B cell (primary cell): ENCODE measurements at regions not wholly inside any gene's neighbourhood (a gene's known extent, or its start where the extent isn't known, plus 50 kb on each side); places are given as distances from the start of the nearest gene placed in this dataset.

Experiments used
- ATAC-seq: fragments of 200-7000 bp; cut with Tn5 transposase; one replicate; pipeline ENCODE4 v1.10.0; 2021; ENCODE audit warnings: low read depth, mild to moderate bottlenecking, moderate number of reproducible peaks, moderate library complexity
- CTCF ChIA-PET: fragments of 350-600 bp; sonication (Branson Sonifier 250); formaldehyde crosslinking; loops from one replicate; lab custom pipeline; 2021; ENCODE audit warnings: antibody characterized with exemption, inconsistent platforms; lab: Charles Lee
- POLR2A ChIA-PET: fragments of 350-600 bp; sonication (Branson Sonifier 250); formaldehyde crosslinking; loops from one replicate; lab custom pipeline; 2021; ENCODE audit warnings: antibody characterized with exemption; lab: Charles Lee
- DNase-seq: peaks from one replicate; pipeline ENCODE4 v3.0.0; 2013
- H2AFZ ChIP-seq: 2 replicates; pipeline ENCODE4 v1.6.1; 2012; ENCODE audit warnings: mild to moderate bottlenecking, low read depth, low read length; ENCODE audit not compliant: insufficient read depth, poor library complexity, severe bottlenecking
- H3K27ac ChIP-seq, 2 donors: 1 replicate in 1 of 2; 2 replicates in 1 of 2; pipeline ENCODE4 v1.5.1; 2012 to 2013; ENCODE audit warnings: low read length in 2 of 2, mild to moderate bottlenecking in 2 of 2, moderate library complexity in 1 of 2
- H3K27me3 ChIP-seq, 4 experiments: fragments of 200-600 bp in 1 of 4; sonication (generic) in 1 of 4; replicated peaks in 1 of 4; 1 replicate in 2 of 4; 2 replicates in 2 of 4; pipeline versions ENCODE4 v1.6.1 to v1.7.0; 2013 to 2016; ENCODE audit warnings: low read length in 3 of 4, mild to moderate bottlenecking in 2 of 4, mixed read lengths in 1 of 4, moderate library complexity in 1 of 4; ENCODE audit not compliant: insufficient read depth in 4 of 4, control insufficient read depth in 3 of 4; ENCODE audit errors: control extremely low read depth in 1 of 4
- H3K36me3 ChIP-seq, 2 experiments: replicated peaks in 1 of 2; 1 replicate in 1 of 2; 2 replicates in 1 of 2; pipeline versions ENCODE4 v1.6.1 to v1.7.1; 2013; ENCODE audit warnings: low read length in 1 of 2; ENCODE audit not compliant: insufficient read depth in 2 of 2, control insufficient read depth in 1 of 2; ENCODE audit errors: control extremely low read depth in 1 of 2, extremely low read depth in 1 of 2
- H3K4me1 ChIP-seq, 2 donors: fragments of 200-600 bp in 1 of 2; sonication (generic) in 1 of 2; 1 replicate in 1 of 2; 2 replicates in 1 of 2; pipeline versions ENCODE4 v1.5.1 to v1.6.1; 2013 to 2017; ENCODE audit warnings: low read length in 2 of 2; ENCODE audit not compliant: control insufficient read depth in 2 of 2, insufficient read depth in 2 of 2
- H3K4me2 ChIP-seq: replicated peaks from 2 replicates; pipeline ENCODE3; 2012; ENCODE audit warnings: mild to moderate bottlenecking, low read depth, low read length; ENCODE audit not compliant: poor library complexity, severe bottlenecking
- H3K4me3 ChIP-seq, 5 experiments: fragments of 200-600 bp in 1 of 5; sonication (generic) in 1 of 5; 1 replicate in 3 of 5; 2 replicates in 2 of 5; pipeline versions ENCODE4 v1.5.1 to v1.7.0; 2011 to 2016; ENCODE audit warnings: low read length in 4 of 5, mild to moderate bottlenecking in 4 of 5, low read depth in 2 of 5, control low read depth in 1 of 5, moderate library complexity in 1 of 5; ENCODE audit not compliant: insufficient read depth in 1 of 5; ENCODE audit errors: control extremely low read depth in 1 of 5, extremely low read depth in 1 of 5
- H3K79me2 ChIP-seq: fragments of 200-600 bp; sonication (generic); one replicate; pipeline ENCODE4 v1.6.0; 2016; ENCODE audit warnings: low read length; ENCODE audit not compliant: control insufficient read depth, insufficient read depth
- H3K9ac ChIP-seq: fragments of 200-600 bp; sonication (generic); 2 replicates; pipeline ENCODE4 v1.6.1; 2017; ENCODE audit warnings: mild to moderate bottlenecking, low read length, moderate library complexity
- H3K9me3 ChIP-seq, 3 donors: one replicate each; pipeline versions ENCODE4 v1.6.1 to v1.7.1; 2013; ENCODE audit warnings: low read length in 2 of 3; ENCODE audit not compliant: control insufficient read depth in 2 of 3, insufficient read depth in 1 of 3; ENCODE audit errors: control extremely low read depth in 1 of 3
- H4K20me1 ChIP-seq: 2 replicates; pipeline ENCODE4 v1.6.0; 2012; ENCODE audit warnings: mild to moderate bottlenecking, low read length; ENCODE audit not compliant: insufficient read depth, control insufficient read depth, poor library complexity, severe bottlenecking
- H3K27ac Mint-ChIP-seq: one replicate; pipeline ENCODE4 v1.8.0; 2021; ENCODE audit warnings: mixed read lengths
- H3K27me3 Mint-ChIP-seq: one replicate; pipeline ENCODE4 v1.8.0; 2021; ENCODE audit warnings: mixed read lengths
- H3K4me1 Mint-ChIP-seq: one replicate; pipeline ENCODE4 v1.8.0; 2021; ENCODE audit warnings: mixed read lengths
- H3K4me3 Mint-ChIP-seq: one replicate; pipeline ENCODE4 v1.8.0; 2021; ENCODE audit warnings: mixed read lengths
- H3K9me3 Mint-ChIP-seq: one replicate; pipeline ENCODE4 v1.8.0; 2022; ENCODE audit warnings: mixed read lengths; ENCODE audit not compliant: insufficient read depth
- CTCF ChIP-seq: fragments of 200-600 bp; IDR thresholded peaks from one replicate; pipeline ENCODE4 v1.8.0; 2022; ENCODE audit warnings: antibody characterized with exemption, mild to moderate bottlenecking
- EZH2 ChIP-seq: IDR thresholded peaks from 2 replicates; pipeline ENCODE4 v1.6.1; 2012; ENCODE audit warnings: borderline replicate concordance, low read depth, mild to moderate bottlenecking, moderate library complexity, low read length; ENCODE audit not compliant: insufficient read depth, poor library complexity, severe bottlenecking
- WGBS: methylation state at CpG from one replicate; pipeline ENCODE4 v1.1.5; 2013; ENCODE audit warnings: missing lambda C conversion rate; ENCODE audit not compliant: insufficient coverage; 5-methylcytosine and 5-hydroxymethylcytosine counted together
- intact Hi-C: fragments of 100-400 bp; cut with micrococcal nuclease; formaldehyde crosslinking; loops from one replicate; pipeline ENCODE4 v1.10.0; 2022

GRCh38 chr5:125883223-125883622 is 540.0 kb upstream of the GRAMD2B start:
- no peak overlapping the region for H3K27ac Mint-ChIP-seq
- no peaks in the 10 kb centered on the region for H3K9me3 Mint-ChIP-seq
- no peak overlapping the region for H3K4me3 Mint-ChIP-seq
- no peaks in the 10 kb centered on the region for H3K27me3 ChIP-seq
- no peaks in the 10 kb centered on the region for H3K4me1 ChIP-seq
- no peak for TF ChIP-seq CTCF
- no peak for TF ChIP-seq EZH2
- H3K4me1 Mint-ChIP-seq, result no peaks in the 10 kb centered on the region
- peaks cover 9% of the 10 kb centered on the region for H3K27me3 Mint-ChIP-seq
- no peak overlapping the region for H3K9ac ChIP-seq
- ChIA-PET POLR2A (no interaction called here), CTCF (no interaction called here)
- no peaks in the 10 kb centered on the region for H4K20me1 ChIP-seq
- no peak overlapping the region for H3K4me3 ChIP-seq
- intact Hi-C loops, result no loop called here
- no peaks in the 10 kb centered on the region for H3K9me3 ChIP-seq
- H2AFZ ChIP-seq, result no peak overlapping the region
- WGBS, result 83% methylated on average over 1 of the region's 4 CpGs
- H3K79me2 ChIP-seq, result no peaks in the 10 kb centered on the region
- ATAC-seq, result no peak
- no peak overlapping the region for H3K4me2 ChIP-seq
- H3K36me3 ChIP-seq, result no peaks in the 10 kb centered on the region
- no peak for DNase-seq
- no peak overlapping the region for H3K27ac ChIP-seq

GRCh38 chr5:125888358-125888757 is 534.9 kb upstream of the GRAMD2B start:
- Histone ChIP-seq H4K20me1 (no peaks in the 10 kb centered on the region), H3K9me3 (no peaks in the 10 kb centered on the region), H3K4me1 (no peaks in the 10 kb centered on the region), H3K4me3 (no peak overlapping the region), H3K27ac (no peak overlapping the region), H3K27me3 (peaks cover 0 to 4% (median 0%) of the 10 kb centered on the region in 4 experiments), H3K4me2 (no peak overlapping the region), H3K36me3 (no peaks in the 10 kb centered on the region), H3K9ac (no peak overlapping the region), H3K79me2 (no peaks in the 10 kb centered on the region), H2AFZ (no peak overlapping the region)
- intact Hi-C loops, result no loop called here
- H3K27me3 Mint-ChIP-seq, result peaks cover 23% of the 10 kb centered on the region
- TF ChIP-seq EZH2, result no peak
- no peak for TF ChIP-seq CTCF
- ATAC-seq (no peak), DNase-seq (no peak)
- H3K4me3 Mint-ChIP-seq, result no peak overlapping the region
- no peaks in the 10 kb centered on the region for H3K9me3 Mint-ChIP-seq
- ChIA-PET POLR2A (no interaction called here), CTCF (no interaction called here)
- no peaks in the 10 kb centered on the region for H3K4me1 Mint-ChIP-seq
- H3K27ac Mint-ChIP-seq, result no peak overlapping the region
